ENCODE measurements at regions not wholly inside any gene's neighbourhood (a gene's known extent, or its start where the extent isn't known, plus 50 kb on each side); places are given as distances from the start of the nearest gene placed in this dataset.

GRCh38 chr11:32221476-32222032 is 130.7 kb downstream of the RCN1 start:
- Histone ChIP-seq H3K4me3 (ENCODE audit: low read depth in 1 of 3, low read length in 3 of 3) (no peak overlapping the region), H3K27me3 (ENCODE audit: control insufficient read depth in 4 of 4, insufficient read depth in 4 of 4, low read length in 3 of 4) (peaks cover 0 to 2% (median 0%) of the 10 kb centered on the region in 4 donors), H3K9ac (ENCODE audit: low read depth in 1 of 2, low read length in 2 of 2) (no peak overlapping the region), H3K9me3 (ENCODE audit: control insufficient read depth in 4 of 4, low read length in 3 of 4) (no peaks in the 10 kb centered on the region), H3K27ac (ENCODE audit: low read depth in 1 of 2, low read length in 2 of 2) (no peak overlapping the region), H3K4me1 (ENCODE audit: control insufficient read depth in 4 of 4, insufficient read depth in 4 of 4, low read length in 3 of 4) (no peaks in the 10 kb centered on the region), H3K36me3 (ENCODE audit: control insufficient read depth in 4 of 4, insufficient read depth in 3 of 4, low read depth in 1 of 4, low read length in 3 of 4) (no peaks in the 10 kb centered on the region)
- WGBS, result 83% methylated on average over 14 of the region's 14 CpGs
- DNase-seq (ENCODE audit: low spot score), result no peak
- TF ChIP-seq, protein P1, sequence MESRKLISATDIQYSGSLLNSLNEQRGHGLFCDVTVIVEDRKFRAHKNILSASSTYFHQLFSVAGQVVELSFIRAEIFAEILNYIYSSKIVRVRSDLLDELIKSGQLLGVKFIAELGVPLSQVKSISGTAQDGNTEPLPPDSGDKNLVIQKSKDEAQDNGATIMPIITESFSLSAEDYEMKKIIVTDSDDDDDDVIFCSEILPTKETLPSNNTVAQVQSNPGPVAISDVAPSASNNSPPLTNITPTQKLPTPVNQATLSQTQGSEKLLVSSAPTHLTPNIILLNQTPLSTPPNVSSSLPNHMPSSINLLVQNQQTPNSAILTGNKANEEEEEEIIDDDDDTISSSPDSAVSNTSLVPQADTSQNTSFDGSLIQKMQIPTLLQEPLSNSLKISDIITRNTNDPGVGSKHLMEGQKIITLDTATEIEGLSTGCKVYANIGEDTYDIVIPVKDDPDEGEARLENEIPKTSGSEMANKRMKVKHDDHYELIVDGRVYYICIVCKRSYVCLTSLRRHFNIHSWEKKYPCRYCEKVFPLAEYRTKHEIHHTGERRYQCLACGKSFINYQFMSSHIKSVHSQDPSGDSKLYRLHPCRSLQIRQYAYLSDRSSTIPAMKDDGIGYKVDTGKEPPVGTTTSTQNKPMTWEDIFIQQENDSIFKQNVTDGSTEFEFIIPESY (IDR thresholded peaks at IDR 0.05), result no peak
- TF ChIP-seq HNF4G (IDR thresholded peaks at IDR 0.05), result no peak
- TF ChIP-seq MAX (IDR thresholded peaks at IDR 0.05), result no peak
- no peak for TF ChIP-seq RXRA (IDR thresholded peaks at IDR 0.05)
- no peak for TF ChIP-seq FOXA1 (IDR thresholded peaks at IDR 0.05)
- no peak for TF ChIP-seq FOXA2 (IDR thresholded peaks at IDR 0.05)
- TF ChIP-seq, protein P2, sequence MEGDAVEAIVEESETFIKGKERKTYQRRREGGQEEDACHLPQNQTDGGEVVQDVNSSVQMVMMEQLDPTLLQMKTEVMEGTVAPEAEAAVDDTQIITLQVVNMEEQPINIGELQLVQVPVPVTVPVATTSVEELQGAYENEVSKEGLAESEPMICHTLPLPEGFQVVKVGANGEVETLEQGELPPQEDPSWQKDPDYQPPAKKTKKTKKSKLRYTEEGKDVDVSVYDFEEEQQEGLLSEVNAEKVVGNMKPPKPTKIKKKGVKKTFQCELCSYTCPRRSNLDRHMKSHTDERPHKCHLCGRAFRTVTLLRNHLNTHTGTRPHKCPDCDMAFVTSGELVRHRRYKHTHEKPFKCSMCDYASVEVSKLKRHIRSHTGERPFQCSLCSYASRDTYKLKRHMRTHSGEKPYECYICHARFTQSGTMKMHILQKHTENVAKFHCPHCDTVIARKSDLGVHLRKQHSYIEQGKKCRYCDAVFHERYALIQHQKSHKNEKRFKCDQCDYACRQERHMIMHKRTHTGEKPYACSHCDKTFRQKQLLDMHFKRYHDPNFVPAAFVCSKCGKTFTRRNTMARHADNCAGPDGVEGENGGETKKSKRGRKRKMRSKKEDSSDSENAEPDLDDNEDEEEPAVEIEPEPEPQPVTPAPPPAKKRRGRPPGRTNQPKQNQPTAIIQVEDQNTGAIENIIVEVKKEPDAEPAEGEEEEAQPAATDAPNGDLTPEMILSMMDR (IDR thresholded peaks at IDR 0.05; ENCODE audit: low read depth, low read length, missing input control), result no peak

DNA sequence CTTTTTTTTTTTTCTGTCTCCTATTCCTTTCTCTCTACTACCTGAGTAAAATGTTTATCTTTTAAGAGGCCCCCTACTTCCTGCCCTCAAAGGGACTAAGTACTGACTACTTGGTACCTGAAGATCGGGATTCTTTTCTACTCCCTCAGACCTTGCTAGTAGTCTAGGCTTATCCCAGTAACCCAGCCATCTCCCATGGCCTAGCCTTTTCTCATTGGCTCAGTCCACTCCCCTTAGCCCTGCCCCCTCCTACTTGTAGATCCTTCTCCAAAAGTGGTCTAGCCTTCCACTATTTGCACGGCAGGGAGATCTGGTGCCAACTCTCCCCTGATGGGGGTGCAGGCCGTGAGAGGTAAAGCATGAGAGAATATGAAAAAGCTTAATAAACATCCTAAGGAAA is 133.7 kb downstream of the RCN1 start:
- H3K4me1 ChIP-seq (ENCODE audit: control insufficient read depth in 4 of 4, insufficient read depth in 4 of 4, low read length in 3 of 4), result no peaks in the 10 kb centered on the region
- TF ChIP-seq EGR1 (IDR thresholded peaks at IDR 0.05; ENCODE audit: low read depth in 2 of 2) (no peak), ATF3 (IDR thresholded peaks at IDR 0.05) (no peak), GABPA (IDR thresholded peaks at IDR 0.05 in 1 of 2, conservative IDR thresholded peaks at IDR 0.05 in 1 of 2) (no peak), RAD21 (IDR thresholded peaks at IDR 0.05) (no peak), FOXA1 (IDR thresholded peaks at IDR 0.05) (no peak), TAF1 (conservative IDR thresholded peaks at IDR 0.05) (no peak), SP1 (IDR thresholded peaks at IDR 0.05) (no peak), MAX (IDR thresholded peaks at IDR 0.05) (no peak), FOXA2 (IDR thresholded peaks at IDR 0.05) (no peak), HNF4G (IDR thresholded peaks at IDR 0.05) (no peak), JUND (IDR thresholded peaks at IDR 0.05) (no peak), YY1 (IDR thresholded peaks at IDR 0.05) (no peak), RXRA (IDR thresholded peaks at IDR 0.05) (no peak), REST (IDR thresholded peaks at IDR 0.05) (no peak)
- TF ChIP-seq, protein P2 (IDR thresholded peaks at IDR 0.05; ENCODE audit: low read depth, low read length, missing input control), result no peak
- TF ChIP-seq, protein P1 (IDR thresholded peaks at IDR 0.05), result no peak
- peaks cover 0 to 2% (median 0%) of the 10 kb centered on the region in 4 donors for H3K27me3 ChIP-seq (ENCODE audit: control insufficient read depth in 4 of 4, insufficient read depth in 4 of 4, low read length in 3 of 4)
- 71% methylated on average over 3 of the region's 3 CpGs for WGBS
- no peak overlapping the region for H3K27ac ChIP-seq (ENCODE audit: low read depth in 1 of 2, low read length in 2 of 2)
- no peaks in the 10 kb centered on the region for H3K9me3 ChIP-seq (ENCODE audit: control insufficient read depth in 4 of 4, low read length in 3 of 4)
- H3K36me3 ChIP-seq (ENCODE audit: control insufficient read depth in 4 of 4, insufficient read depth in 3 of 4, low read depth in 1 of 4, low read length in 3 of 4), result no peaks in the 10 kb centered on the region
- H3K9ac ChIP-seq (ENCODE audit: low read depth in 1 of 2, low read length in 2 of 2), result no peak overlapping the region
- DNase-seq (ENCODE audit: low spot score), result no peak
- H3K4me3 ChIP-seq (ENCODE audit: low read depth in 1 of 3, low read length in 3 of 3), result no peak overlapping the region

All from liver (tissue), 8 donors.